Mesothelial cell of epicardium (in vitro differentiated cells): ENCODE measurements at regions not wholly inside any gene's neighbourhood (a gene's known extent, or its start where the extent isn't known, plus 50 kb on each side); places are given as distances from the start of the nearest gene placed in this dataset.
A peak's percentile ranks its signal among the peaks of the same experiment; 100 is the strongest.

Experiments
- DNase-seq, 2 experiments: peaks; one replicate each; pipeline ENCODE4 v3.0.0; 2021; ENCODE audit warnings: low spot score in 2 of 2; ENCODE audit not compliant: unreplicated experiment in 2 of 2
- H3K27ac Mint-ChIP-seq: 2 replicates; pipeline ENCODE4 v1.8.0; 2021; ENCODE audit warnings: mixed read lengths
- H3K27me3 Mint-ChIP-seq: 2 replicates; pipeline ENCODE4 v1.8.0; 2021; ENCODE audit warnings: low read depth, mixed read lengths
- H3K36me3 Mint-ChIP-seq: 2 replicates; pipeline ENCODE4 v1.8.0; 2021; ENCODE audit warnings: mixed read lengths
- H3K4me1 Mint-ChIP-seq: 2 replicates; pipeline ENCODE4 v1.8.0; 2021; ENCODE audit warnings: mixed read lengths
- H3K4me3 Mint-ChIP-seq: 2 replicates; pipeline ENCODE4 v1.8.0; 2021; ENCODE audit warnings: mild to moderate bottlenecking, moderate library complexity, mixed read lengths
- H3K9me3 Mint-ChIP-seq: 2 replicates; pipeline ENCODE4 v1.8.0; 2021; ENCODE audit warnings: mixed read lengths
- TF ChIP-seq, protein P1 (sequence below): fragments of 200-600 bp; sonication (generic); IDR thresholded peaks from one replicate; pipeline ENCODE4 v1.5.0; 2021; ENCODE audit warnings: antibody characterized with exemption; ENCODE audit not compliant: unreplicated experiment

DNA sequence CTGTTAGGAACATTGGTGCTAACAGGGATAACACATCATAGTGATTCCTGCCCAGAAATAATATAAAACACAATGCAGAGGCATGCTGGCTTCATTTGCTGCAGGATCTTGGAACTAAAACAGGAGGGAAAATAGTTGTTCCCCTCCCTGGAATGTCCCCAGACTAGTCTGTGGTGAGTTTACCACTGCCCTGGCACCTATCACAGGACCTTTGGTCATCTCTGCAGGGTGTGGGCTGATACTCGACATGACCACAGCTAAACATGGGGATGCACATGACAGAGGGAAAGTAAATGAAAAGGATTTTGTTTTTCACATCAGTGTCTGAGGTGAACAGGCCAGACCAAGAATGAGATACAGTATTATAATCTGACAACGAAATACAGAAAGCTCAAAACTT lies 160.2 kb upstream of the DKK2 start:
- H3K27me3 Mint-ChIP-seq = no peaks in the 10 kb centered on the region
- no peak overlapping the region for H3K27ac Mint-ChIP-seq
- DNase-seq = no peak
- H3K4me3 Mint-ChIP-seq = no peak overlapping the region
- H3K4me1 Mint-ChIP-seq = peaks cover 30% of the 10 kb centered on the region
- TF ChIP-seq, protein P1, sequence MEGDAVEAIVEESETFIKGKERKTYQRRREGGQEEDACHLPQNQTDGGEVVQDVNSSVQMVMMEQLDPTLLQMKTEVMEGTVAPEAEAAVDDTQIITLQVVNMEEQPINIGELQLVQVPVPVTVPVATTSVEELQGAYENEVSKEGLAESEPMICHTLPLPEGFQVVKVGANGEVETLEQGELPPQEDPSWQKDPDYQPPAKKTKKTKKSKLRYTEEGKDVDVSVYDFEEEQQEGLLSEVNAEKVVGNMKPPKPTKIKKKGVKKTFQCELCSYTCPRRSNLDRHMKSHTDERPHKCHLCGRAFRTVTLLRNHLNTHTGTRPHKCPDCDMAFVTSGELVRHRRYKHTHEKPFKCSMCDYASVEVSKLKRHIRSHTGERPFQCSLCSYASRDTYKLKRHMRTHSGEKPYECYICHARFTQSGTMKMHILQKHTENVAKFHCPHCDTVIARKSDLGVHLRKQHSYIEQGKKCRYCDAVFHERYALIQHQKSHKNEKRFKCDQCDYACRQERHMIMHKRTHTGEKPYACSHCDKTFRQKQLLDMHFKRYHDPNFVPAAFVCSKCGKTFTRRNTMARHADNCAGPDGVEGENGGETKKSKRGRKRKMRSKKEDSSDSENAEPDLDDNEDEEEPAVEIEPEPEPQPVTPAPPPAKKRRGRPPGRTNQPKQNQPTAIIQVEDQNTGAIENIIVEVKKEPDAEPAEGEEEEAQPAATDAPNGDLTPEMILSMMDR = no peak
- no peaks in the 10 kb centered on the region for H3K36me3 Mint-ChIP-seq
- peaks cover 11% of the 10 kb centered on the region for H3K9me3 Mint-ChIP-seq

DNA sequence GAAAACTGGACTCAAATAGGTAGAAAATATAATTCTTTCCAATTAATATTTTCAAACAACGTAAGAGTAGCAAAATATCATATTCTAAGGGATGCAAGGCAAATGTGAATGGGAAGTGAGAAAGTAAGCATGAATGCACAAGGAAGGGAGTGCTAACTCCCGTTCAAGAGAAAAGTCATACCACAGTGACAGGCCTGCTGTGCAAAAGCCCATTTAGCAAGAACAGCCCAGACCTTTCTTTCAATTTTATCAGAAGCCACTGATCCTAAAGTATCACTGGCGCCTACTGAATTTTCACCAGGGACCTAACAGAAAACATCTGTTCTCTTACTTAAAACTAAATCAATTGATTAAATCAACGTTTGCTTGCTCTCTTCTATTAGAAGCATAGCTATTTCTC lies 157.9 kb upstream of the DKK2 start:
- peaks cover 8% of the 10 kb centered on the region for H3K9me3 Mint-ChIP-seq
- no peaks in the 10 kb centered on the region for H3K27me3 Mint-ChIP-seq
- H3K4me1 Mint-ChIP-seq = peaks cover 34% of the 10 kb centered on the region

DNA sequence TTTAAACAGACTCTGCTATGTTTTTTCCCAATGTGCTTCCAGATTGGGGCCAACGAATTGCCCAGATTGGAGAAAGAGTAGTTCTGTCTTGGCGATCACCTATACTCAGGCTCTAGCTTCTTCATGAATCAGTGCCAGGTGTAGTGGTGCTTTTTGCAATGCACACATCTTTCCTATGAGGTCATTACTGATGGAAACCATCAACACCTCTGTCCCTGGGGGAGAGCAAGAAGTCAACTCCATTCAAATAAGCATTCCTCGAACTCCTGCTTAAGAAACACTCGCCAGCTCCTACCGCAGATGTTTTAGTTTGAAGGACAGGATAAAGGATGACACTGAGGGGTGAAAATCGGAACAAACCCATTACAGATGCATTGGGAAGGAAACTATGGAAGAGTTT lies 156.5 kb upstream of the DKK2 start:
- Mint-ChIP-seq H3K9me3 (peaks cover 8% of the 10 kb centered on the region), H3K27ac (no peak overlapping the region), H3K27me3 (no peaks in the 10 kb centered on the region), H3K4me1 (peaks cover 40% of the 10 kb centered on the region), H3K4me3 (no peak overlapping the region), H3K36me3 (no peaks in the 10 kb centered on the region)
- no peak for DNase-seq
- TF ChIP-seq, protein P1 = no peak

More for the DNA sequence above, 157.9 kb upstream of the DKK2 start:
- Mint-ChIP-seq H3K36me3 (no peaks in the 10 kb centered on the region), H3K27ac (peak overlapping the region; percentile 10), H3K4me3 (no peak overlapping the region)
- no peak for DNase-seq
- TF ChIP-seq, protein P1 = no peak

DNA sequence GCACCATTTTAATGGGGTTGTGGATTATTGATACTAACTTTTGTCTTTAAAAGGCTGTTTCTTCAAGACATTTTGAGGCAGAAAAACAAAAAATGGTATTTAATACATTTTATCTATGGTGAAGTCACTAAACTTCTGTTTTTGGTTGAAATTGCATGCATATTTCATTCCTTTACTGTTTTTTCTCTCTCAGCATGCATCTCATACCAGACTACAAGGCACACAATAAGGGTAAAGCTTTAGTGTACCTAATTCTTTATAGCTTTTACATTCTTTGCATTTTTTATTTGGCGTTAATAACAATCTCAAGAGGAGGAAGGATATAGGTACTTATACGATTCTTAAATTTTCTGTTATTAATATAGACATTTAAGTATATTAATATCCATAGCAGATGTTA lies 151.0 kb upstream of the DKK2 start:
- Mint-ChIP-seq H3K27me3 (no peaks in the 10 kb centered on the region), H3K4me3 (no peak overlapping the region), H3K4me1 (peaks cover 25% of the 10 kb centered on the region), H3K9me3 (peaks cover 10% of the 10 kb centered on the region), H3K27ac (no peak overlapping the region), H3K36me3 (no peaks in the 10 kb centered on the region)
- TF ChIP-seq, protein P1 = no peak
- DNase-seq = no peak

DNA sequence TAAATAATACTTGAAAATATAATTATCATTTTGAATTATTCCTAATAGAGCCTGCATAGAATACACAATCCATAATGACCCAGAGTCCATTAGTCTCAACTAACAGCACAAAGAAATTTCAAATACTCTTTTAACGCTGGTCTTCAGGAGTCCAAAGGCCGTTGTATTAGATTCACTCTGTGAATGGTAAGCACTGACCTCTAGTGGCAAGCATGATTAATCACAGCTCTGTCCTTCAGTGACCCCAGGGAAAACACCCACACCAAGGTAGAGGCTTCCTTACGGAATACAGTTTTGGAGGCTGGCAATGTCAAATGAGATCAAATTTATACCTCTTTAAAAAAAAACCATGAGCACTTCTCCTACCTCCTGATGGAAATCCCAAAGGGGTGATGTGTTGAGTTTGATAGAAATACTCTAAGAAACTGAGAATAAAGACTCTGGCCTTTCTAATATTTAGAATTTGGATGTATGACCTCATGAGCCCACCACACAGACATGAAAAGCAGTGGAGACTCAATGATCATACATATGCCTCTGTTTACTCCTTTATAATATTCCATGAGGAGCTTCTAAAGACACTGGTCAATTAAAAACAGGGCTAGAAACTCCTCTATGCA lies 147.2 kb upstream of the DKK2 start:
- Mint-ChIP-seq H3K4me1 (peaks cover 21% of the 10 kb centered on the region), H3K27me3 (no peaks in the 10 kb centered on the region), H3K36me3 (no peaks in the 10 kb centered on the region), H3K9me3 (peaks cover 4% of the 10 kb centered on the region), H3K27ac (no peak overlapping the region), H3K4me3 (no peak overlapping the region)
- no peak for DNase-seq
- TF ChIP-seq, protein P1 = peak; percentile 62

DNA sequence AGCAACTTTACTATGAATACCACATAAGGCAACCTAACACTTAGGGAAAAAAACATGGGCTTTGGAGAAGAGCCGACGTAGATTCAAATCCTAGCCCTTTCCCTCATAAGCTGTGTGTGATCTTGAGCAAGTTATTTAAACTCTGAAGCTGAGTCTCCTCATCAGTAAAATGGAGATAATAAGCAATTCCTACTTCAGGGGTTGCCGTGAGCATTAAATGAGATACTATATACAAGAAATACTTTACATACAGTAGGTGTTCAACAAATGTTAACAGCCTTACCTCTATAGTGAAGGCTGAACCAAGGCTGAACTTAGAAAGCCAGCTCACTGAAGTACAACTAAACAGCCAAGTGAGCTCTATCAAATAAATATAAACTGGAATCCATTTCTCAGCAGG lies 146.2 kb upstream of the DKK2 start:
- H3K9me3 Mint-ChIP-seq = peaks cover 4% of the 10 kb centered on the region
- H3K27me3 Mint-ChIP-seq = no peaks in the 10 kb centered on the region
- no peak overlapping the region for H3K4me3 Mint-ChIP-seq
- DNase-seq = no peak
- TF ChIP-seq, protein P1 = no peak
- peaks cover 16% of the 10 kb centered on the region for H3K4me1 Mint-ChIP-seq
- no peaks in the 10 kb centered on the region for H3K36me3 Mint-ChIP-seq
- H3K27ac Mint-ChIP-seq = no peak overlapping the region
